Endometrial microvascular endothelial cells (primary cell): ENCODE measurements at regions not wholly inside any gene's neighbourhood (a gene's known extent, or its start where the extent isn't known, plus 50 kb on each side); places are given as distances from the start of the nearest gene placed in this dataset.
"Not testable (repeated sequence)": the region's sequence is repeated elsewhere in the genome, so short reads cannot be mapped to it uniquely, and the experiment has no call there.

Experiments
- in situ Hi-C: cut with HindIII; loops from 2 replicates; pipeline ENCODE4 v1.10.0; 2017; ENCODE audit warnings: low sequenced_read_pairs, low pct_unique_long_range_greater_than_20kb; ENCODE audit errors: inconsistent ontology term

DNA sequence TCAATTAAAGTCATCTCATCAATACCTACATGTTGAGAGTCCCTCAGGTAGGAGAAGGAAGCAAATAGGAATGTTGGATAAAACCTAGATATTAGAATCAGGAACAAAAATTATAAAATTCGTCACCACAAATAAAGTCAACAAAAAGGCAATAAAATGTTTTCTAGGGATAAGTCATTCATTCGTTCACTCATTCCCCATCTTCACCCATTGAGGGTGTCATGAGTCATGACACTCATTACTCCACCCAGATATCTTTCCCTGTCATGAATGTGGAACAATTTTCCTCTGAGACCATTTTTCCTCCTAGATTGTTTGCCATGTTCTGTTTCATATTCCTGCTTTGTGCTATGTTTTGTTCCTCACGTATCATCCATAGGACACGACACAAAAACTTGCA lies 50.9 kb upstream of the OLIG3 start:
- in situ Hi-C loops = no loop called here

- in situ Hi-C loops = no loop called here
Measured at GRCh38 chr6:137547186-137547585, 53.0 kb upstream of the OLIG3 start.

- in situ Hi-C loops = no loop called here
Measured at GRCh38 chr6:137547601-137548000, 53.4 kb upstream of the OLIG3 start.

GRCh38 chr6:137549106-137549505 lies 54.9 kb upstream of the OLIG3 start:
- in situ Hi-C loops = no loop called here

- in situ Hi-C loops = no loop called here
Measured at GRCh38 chr6:137550535-137550934, 56.3 kb upstream of the OLIG3 start.

DNA sequence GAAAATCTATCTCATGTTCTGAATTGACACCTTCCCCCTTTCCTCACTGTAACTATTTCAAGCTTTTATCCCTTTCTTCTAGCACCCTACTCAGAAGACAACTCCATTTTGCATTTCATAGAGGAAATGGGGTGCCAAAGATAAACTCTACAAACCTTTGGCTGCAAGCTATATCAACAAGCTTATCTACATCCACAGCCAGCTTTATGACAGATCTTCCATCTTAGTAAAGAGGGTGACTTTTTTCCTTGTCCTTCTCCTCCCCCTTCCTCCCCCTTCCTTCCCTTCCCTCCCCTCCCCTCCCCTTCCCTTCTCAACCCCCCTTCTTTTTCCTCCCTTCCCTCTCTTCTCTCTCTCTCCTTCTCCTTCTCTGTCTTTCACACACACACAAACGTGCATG lies 58.0 kb upstream of the OLIG3 start:
- in situ Hi-C loops = no loop called here

DNA sequence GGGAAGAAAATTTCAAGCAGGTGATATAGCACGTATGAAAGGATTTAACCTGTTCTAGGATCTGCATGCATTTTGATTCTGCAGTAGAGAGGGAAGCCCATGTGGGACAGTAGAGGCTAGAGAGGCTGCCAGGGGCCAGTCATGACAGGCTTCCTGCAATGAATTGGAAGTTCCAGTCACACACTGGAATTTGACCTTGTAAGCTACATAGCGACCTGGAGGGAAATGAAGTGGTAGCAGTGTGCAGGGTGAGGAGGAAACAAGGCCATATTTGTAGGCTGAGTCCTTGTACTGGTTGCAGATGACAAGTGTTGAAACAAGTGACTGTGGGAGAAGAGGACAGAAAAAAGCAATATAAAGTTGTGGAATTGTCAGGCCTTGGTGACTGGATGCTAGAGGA lies 58.6 kb upstream of the OLIG3 start:
- in situ Hi-C loops = no loop called here

GRCh38 chr6:137559521-137560183 lies 65.5 kb upstream of the OLIG3 start:
- in situ Hi-C loops = not testable (repeated sequence)

GRCh38 chr6:137560184-137560563 lies 66.0 kb upstream of the OLIG3 start:
- in situ Hi-C loops = no loop called here

DNA sequence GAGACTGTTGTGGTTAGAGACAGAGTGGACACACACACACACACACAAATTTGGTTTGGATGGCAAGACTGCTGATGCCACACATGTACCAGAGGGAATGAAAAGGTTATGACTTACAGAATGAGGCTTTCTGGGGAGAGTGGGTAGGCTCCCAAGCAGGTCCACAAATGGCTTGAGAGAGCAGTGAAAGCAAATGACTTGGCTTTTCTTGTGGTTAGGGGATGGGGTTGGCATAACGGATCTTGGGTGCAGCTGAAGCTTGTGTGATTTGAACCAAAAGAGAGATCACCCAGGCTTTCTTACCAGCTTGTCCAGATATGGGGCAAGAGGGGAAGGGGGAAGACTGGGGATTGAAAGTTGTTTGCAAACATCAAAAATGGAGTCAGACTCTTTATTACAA lies 73.9 kb upstream of the OLIG3 start:
- in situ Hi-C loops = no loop called here

- in situ Hi-C loops = no loop called here
Measured at GRCh38 chr6:137570393-137570792, 76.2 kb upstream of the OLIG3 start.

GRCh38 chr6:137571854-137572253 lies 77.7 kb upstream of the OLIG3 start:
- in situ Hi-C loops = no loop called here

DNA sequence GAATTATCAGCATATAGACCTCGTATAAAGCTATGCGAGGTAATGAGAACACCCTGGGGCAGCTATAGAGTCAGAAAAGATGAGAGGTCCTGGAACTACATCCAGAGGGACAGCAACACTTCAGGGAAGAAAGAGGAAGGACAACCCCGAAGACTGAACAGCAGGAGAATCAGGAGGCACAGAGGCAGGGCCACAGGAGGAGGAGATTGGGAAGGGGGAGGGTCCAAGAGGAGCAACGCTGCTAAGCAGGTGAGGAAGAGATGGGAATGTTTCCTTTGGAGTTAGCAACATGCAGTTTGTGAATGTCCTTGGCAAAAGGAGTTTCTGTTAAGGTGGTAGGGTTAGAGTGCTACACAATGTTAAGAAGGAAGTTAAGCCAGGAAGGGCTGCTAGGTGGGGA lies 79.5 kb upstream of the OLIG3 start:
- in situ Hi-C loops = no loop called here

DNA sequence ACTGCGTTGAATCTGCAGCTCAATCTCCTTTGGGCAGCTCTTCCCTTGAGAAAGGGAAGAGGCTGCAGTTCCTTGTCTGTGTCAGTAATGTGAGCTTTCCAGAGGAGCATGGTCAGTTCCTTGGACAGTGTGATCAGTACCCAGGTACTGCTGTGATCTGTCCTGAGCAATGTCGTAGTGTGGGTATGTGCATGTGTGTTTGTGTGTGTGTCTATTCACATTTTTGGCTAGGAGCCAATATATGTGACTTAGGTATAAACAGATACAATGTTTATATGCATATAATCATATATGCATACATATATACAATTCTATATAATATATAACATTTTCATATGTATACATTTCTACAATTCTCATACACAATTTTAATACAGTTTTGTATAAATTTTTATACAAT lies 85.4 kb upstream of the OLIG3 start:
- in situ Hi-C loops = no loop called here

GRCh38 chr6:137581019-137581707 lies 87.0 kb upstream of the OLIG3 start:
- in situ Hi-C loops = no loop called here

DNA sequence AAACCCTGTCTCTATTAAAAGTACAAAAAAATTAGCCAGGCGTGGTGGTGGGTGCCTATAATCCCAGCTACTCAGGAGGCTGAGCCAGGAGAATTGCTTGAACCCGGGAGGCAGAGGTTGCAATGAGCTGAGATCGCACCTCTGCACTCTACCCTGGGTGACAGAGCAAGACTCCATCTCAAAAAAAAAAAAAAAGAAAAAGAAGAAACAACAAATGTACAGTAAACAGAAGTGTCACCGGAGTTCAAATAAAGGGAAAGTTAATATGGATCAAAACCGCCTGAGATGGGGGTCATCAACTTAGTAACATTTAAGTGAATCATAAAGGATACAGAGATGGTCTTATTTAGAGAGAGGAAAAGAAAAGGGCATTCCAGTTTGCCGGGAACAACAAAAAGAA lies 89.3 kb upstream of the OLIG3 start:
- in situ Hi-C loops = not testable (repeated sequence)

- in situ Hi-C loops = no loop called here
Measured at GRCh38 chr6:137588472-137588871, 94.3 kb upstream of the OLIG3 start.

- in situ Hi-C loops = no loop called here
Measured at GRCh38 chr6:137589067-137589848, 95.1 kb upstream of the OLIG3 start.

DNA sequence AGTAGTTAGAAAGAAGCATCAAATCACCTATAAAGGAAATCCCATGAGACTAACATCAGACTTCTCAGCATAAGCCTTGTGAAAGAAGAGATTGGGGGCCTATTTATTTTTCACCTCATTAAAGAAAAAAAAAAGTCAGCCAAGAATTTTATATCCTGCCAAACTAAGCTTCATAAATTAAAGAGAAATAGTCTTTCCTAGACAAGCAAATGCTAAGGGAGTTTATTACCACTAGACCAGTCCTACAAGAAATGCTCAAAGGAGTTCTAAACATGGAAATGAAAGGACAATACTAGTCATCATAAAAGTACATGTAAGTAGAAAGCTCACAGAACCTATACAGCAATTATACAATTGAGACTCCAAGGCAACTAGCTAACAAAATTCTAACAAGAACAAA lies 96.5 kb upstream of the OLIG3 start:
- in situ Hi-C loops = no loop called here

GRCh38 chr6:137601471-137601870 lies 107.3 kb upstream of the OLIG3 start:
- in situ Hi-C loops = no loop called here
